Activated naive CD4-positive, alpha-beta T cell treated with anti-CD3 and anti-CD28 coated beads, Interleukin-2, amount 50 U/mL, for 24 hours (primary cell): ENCODE measurements at regions not wholly inside any gene's neighbourhood (a gene's known extent, or its start where the extent isn't known, plus 50 kb on each side); places are given as distances from the start of the nearest gene placed in this dataset.
"Not testable (repeated sequence)": the region's sequence is repeated elsewhere in the genome, so short reads cannot be mapped to it uniquely, and the experiment has no call there.

Experiments
- H3K27ac Mint-ChIP-seq: one replicate; pipeline ENCODE4 v1.8.0; 2021; ENCODE audit warnings: mild to moderate bottlenecking, mixed read lengths
- H3K27me3 Mint-ChIP-seq: one replicate; pipeline ENCODE4 v1.8.0; 2021; ENCODE audit warnings: mixed read lengths
- H3K36me3 Mint-ChIP-seq: one replicate; pipeline ENCODE4 v1.8.0; 2021; ENCODE audit warnings: mixed read lengths
- H3K4me1 Mint-ChIP-seq: one replicate; pipeline ENCODE4 v1.8.0; 2021; ENCODE audit warnings: mixed read lengths
- H3K4me3 Mint-ChIP-seq: one replicate; pipeline ENCODE4 v1.8.0; 2021; ENCODE audit warnings: mild to moderate bottlenecking, mixed read lengths
- H3K9me3 Mint-ChIP-seq: one replicate; pipeline ENCODE4 v1.8.0; 2021; ENCODE audit warnings: mixed read lengths

- Mint-ChIP-seq H3K9me3 (peaks cover 6% of the 10 kb centered on the region), H3K27ac (no peak overlapping the region), H3K27me3 (peaks cover 11% of the 10 kb centered on the region), H3K4me1 (no peaks in the 10 kb centered on the region), H3K36me3 (peaks cover 3% of the 10 kb centered on the region), H3K4me3 (no peak overlapping the region)
Measured at GRCh38 chr17:73910206-73910605, 266.0 kb upstream of the SDK2 start.

- Mint-ChIP-seq H3K36me3 (peaks cover 5% of the 10 kb centered on the region), H3K27me3 (peaks cover 12% of the 10 kb centered on the region), H3K27ac (no peak overlapping the region), H3K4me1 (no peaks in the 10 kb centered on the region), H3K9me3 (peaks cover 10% of the 10 kb centered on the region), H3K4me3 (no peak overlapping the region)
Measured at GRCh38 chr17:73910821-73911515, 266.7 kb upstream of the SDK2 start.

DNA sequence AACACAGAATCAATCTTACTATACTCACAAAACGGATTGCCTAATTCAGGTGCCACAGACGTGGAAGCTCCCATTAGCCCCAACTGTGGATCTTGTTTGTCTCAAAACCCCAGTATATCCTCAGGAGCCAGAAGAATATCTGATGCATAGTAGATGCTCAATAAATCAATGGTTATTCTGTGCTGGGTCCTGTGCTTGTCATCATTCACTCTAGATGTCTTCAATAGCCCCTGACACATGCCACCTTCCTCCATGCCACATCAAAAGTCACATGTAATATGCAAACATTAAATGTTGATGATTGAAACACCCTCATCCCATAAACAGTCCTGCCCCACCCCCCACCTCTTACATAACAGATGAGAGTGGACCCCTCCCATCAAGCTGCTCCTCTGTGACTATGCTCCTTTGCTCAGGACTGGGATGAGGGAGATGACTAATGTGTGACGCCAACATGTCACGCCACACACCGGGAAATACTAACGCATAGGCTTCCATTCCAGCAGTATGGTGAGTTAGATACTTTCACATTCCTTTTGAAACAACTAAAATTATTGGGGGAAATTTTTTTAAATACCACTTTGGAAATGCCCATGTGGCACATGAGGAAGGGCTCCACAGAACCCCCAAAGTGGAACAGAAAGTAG, 267.6 kb upstream of the SDK2 start:
- Mint-ChIP-seq H3K27ac (no peak overlapping the region), H3K27me3 (peaks cover 12% of the 10 kb centered on the region), H3K4me1 (no peaks in the 10 kb centered on the region), H3K9me3 (peaks cover 13% of the 10 kb centered on the region), H3K4me3 (no peak overlapping the region), H3K36me3 (peaks cover 6% of the 10 kb centered on the region)

DNA sequence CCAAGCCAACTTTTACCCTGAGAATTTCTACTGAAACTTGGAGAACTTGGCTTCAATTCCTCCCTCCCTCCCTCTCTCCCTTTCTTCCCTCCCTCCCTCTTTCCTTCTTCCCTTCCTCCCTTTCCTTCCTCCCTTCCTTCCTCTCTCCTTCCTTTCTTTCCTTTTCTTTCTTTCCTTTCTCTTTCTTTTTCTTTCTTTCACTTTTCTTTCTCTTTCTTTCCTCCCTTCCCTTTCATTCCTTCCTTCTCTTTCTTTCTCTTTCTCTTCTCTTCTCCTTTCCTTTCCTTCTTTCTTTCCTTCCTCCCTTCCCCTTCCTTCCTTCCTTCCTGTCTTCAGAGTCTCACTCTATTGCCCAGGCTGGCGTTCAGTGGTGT, 268.1 kb upstream of the SDK2 start:
- Mint-ChIP-seq H3K36me3 (peaks cover 6% of the 10 kb centered on the region), H3K9me3 (peaks cover 16% of the 10 kb centered on the region), H3K27ac (no peak overlapping the region), H3K4me3 (no peak overlapping the region), H3K27me3 (peaks cover 12% of the 10 kb centered on the region), H3K4me1 (no peaks in the 10 kb centered on the region)

DNA sequence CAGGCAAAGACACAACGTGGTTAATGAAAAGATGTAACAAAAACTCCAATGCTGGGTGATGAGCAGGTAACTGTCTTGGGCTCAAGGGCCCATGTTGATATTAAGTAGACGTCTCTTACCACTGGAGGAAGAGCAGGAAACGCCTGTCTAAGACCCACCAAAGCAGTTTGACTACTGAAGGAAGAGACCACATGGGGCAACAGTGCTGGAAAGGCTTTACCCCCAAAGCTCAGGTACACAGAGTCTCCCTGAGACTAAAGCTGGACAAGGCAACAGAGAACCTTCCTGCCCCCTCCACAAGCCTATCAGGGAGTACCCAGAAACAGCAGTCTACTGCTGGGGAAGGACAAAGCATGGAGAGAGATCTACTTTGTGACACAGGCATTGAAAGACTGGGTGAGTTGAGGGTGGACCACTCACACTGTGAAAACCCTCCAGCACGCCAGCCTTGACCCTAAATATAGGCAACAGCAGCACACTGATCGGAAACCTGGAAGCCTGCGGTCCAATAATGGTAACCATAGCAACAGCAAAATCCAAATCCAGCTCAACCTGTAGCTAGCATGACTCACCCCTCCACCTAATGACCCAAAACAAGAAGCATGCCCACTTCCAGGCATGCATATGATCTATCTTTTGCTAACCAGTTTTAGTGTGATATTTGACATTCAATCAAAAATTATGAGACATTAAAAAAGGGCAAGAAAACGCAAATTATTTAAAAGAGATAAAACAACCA, 270.5 kb upstream of the SDK2 start:
- Mint-ChIP-seq H3K4me1 (no peaks in the 10 kb centered on the region), H3K9me3 (peaks cover 25% of the 10 kb centered on the region), H3K27me3 (peaks cover 18% of the 10 kb centered on the region), H3K4me3 (no peak overlapping the region), H3K27ac (no peak overlapping the region), H3K36me3 (peaks cover 10% of the 10 kb centered on the region)

- H3K4me1 Mint-ChIP-seq, H3K4me3 Mint-ChIP-seq, H3K27ac Mint-ChIP-seq: not testable (repeated sequence)
- Mint-ChIP-seq H3K27me3 (peaks cover 11% of the 10 kb centered on the region), H3K9me3 (peaks cover 28% of the 10 kb centered on the region), H3K36me3 (peaks cover 10% of the 10 kb centered on the region)
Measured at GRCh38 chr17:73919033-73919432, 274.8 kb upstream of the SDK2 start.

DNA sequence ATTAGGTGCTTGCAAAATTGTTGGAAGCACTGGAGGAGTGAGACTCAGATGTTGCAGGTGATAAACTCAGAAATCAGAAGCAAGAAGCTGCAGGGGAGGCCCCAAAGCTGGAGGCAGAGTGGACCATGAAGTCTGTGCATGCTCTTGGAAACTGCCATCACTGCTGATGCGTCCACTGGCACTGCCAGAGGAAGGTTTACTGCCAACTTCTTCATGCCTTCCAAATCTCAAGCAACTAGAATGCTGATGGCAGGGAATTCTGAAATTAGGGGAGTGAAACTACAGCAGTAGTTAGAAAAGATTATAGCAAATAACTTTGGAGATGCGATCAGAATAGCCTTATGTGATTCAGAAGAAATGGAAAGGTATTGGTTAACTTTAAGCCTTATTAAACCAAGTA, 277.1 kb upstream of the SDK2 start:
- Mint-ChIP-seq H3K36me3 (peaks cover 6% of the 10 kb centered on the region), H3K27ac (no peak overlapping the region), H3K9me3 (peaks cover 19% of the 10 kb centered on the region), H3K4me3 (no peak overlapping the region), H3K4me1 (no peaks in the 10 kb centered on the region), H3K27me3 (peaks cover 5% of the 10 kb centered on the region)

- Mint-ChIP-seq H3K27ac (no peak overlapping the region), H3K4me3 (no peak overlapping the region), H3K4me1 (no peaks in the 10 kb centered on the region), H3K36me3 (no peaks in the 10 kb centered on the region), H3K9me3 (peaks cover 5% of the 10 kb centered on the region), H3K27me3 (peaks cover 2% of the 10 kb centered on the region)
Measured at GRCh38 chr17:73924114-73924908, 279.2 kb upstream of the RPL38 start.

DNA sequence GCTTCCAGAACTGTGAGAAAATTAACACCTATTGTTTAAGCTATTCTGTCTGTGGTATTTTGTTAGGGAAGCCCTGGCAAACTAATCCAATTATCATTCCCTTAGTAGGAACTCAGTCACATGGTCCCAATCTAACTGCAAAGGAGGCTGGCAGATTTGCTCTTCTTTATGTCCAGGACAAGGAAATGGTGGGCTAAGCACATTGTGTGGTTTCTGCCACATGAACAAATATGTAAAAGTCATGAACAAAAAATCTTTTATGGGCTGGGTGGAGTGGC, 278.6 kb upstream of the RPL38 start:
- peaks cover 4% of the 10 kb centered on the region for H3K9me3 Mint-ChIP-seq
- H3K4me1 Mint-ChIP-seq = no peaks in the 10 kb centered on the region
- no peaks in the 10 kb centered on the region for H3K36me3 Mint-ChIP-seq
- H3K27me3 Mint-ChIP-seq = no peaks in the 10 kb centered on the region
- no peak overlapping the region for H3K27ac Mint-ChIP-seq
- no peak overlapping the region for H3K4me3 Mint-ChIP-seq

- no peaks in the 10 kb centered on the region for H3K9me3 Mint-ChIP-seq
- no peaks in the 10 kb centered on the region for H3K4me1 Mint-ChIP-seq
- no peaks in the 10 kb centered on the region for H3K27me3 Mint-ChIP-seq
- no peaks in the 10 kb centered on the region for H3K36me3 Mint-ChIP-seq
- no peak overlapping the region for H3K27ac Mint-ChIP-seq
- no peak overlapping the region for H3K4me3 Mint-ChIP-seq
Measured at GRCh38 chr17:73929860-73930430, 273.5 kb upstream of the RPL38 start.

- H3K4me3 Mint-ChIP-seq = no peak overlapping the region
- no peaks in the 10 kb centered on the region for H3K4me1 Mint-ChIP-seq
- H3K27me3 Mint-ChIP-seq = no peaks in the 10 kb centered on the region
Measured at GRCh38 chr17:73932216-73932749, 271.2 kb upstream of the RPL38 start.

DNA sequence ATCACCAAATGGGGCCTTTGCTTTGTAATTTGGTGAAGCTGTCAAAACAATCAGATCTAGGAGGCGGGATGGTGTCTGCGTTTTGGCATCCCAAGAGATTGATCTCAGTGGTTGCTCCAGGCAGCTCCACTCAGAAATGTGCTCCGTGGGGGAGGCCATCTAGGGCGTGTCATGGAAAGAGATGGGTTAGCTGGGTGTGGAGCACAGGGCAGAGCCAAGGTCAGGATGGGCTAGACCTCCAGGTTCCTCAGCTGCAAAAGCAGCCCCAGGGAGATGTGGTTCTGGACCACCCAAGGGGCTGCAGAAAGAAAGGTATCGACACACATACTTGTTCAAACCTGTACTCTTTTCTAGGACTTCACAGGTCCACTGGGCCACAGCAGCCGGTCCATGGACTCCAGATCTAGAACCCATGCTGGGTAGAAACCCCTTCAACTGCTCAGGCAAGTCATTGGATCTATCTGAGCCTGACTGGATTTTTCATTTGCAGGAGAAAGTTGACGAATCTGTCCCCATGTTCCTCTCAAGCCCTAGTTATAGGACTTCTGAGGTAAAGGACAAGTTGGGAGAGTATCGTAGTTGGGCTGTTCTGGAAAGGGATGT, 270.2 kb upstream of the RPL38 start:
- Mint-ChIP-seq H3K4me1 (no peaks in the 10 kb centered on the region), H3K27me3 (no peaks in the 10 kb centered on the region), H3K9me3 (no peaks in the 10 kb centered on the region), H3K4me3 (no peak overlapping the region), H3K36me3 (no peaks in the 10 kb centered on the region), H3K27ac (no peak overlapping the region)

More at GRCh38 chr17:73932216-73932749, 271.2 kb upstream of the RPL38 start:
- no peaks in the 10 kb centered on the region for H3K36me3 Mint-ChIP-seq
- H3K27ac Mint-ChIP-seq = no peak overlapping the region
- H3K9me3 Mint-ChIP-seq = no peaks in the 10 kb centered on the region

DNA sequence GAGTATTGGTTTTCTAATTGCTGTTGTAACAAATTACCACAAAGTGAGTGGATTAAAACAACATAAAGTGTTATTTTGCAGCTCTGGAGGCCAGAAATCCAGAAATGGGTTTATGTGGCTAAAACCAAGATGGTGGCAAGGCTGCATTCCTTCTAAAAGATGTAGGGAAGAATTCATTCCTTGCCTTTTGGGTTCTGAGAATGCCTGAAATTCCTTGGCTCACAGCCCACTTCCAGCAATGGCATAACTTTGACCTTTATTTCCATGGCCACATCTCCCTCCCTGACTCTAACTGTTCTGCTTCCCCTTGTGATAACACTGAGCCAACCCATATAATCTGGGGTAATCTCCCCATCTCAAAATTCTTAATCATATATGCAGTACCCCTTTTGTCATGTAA, 269.6 kb upstream of the RPL38 start:
- Mint-ChIP-seq H3K9me3 (no peaks in the 10 kb centered on the region), H3K27ac (no peak overlapping the region), H3K4me3 (no peak overlapping the region), H3K36me3 (no peaks in the 10 kb centered on the region), H3K4me1 (no peaks in the 10 kb centered on the region), H3K27me3 (no peaks in the 10 kb centered on the region)

GRCh38 chr17:73934696-73935095, 268.8 kb upstream of the RPL38 start:
- Mint-ChIP-seq H3K9me3 (no peaks in the 10 kb centered on the region), H3K36me3 (no peaks in the 10 kb centered on the region), H3K27me3 (no peaks in the 10 kb centered on the region), H3K4me1 (no peaks in the 10 kb centered on the region), H3K4me3 (no peak overlapping the region), H3K27ac (no peak overlapping the region)
